HG03378 (cell line): ENCODE measurements at regions not wholly inside any gene's neighbourhood (a gene's known extent, or its start where the extent isn't known, plus 50 kb on each side); places are given as distances from the start of the nearest gene placed in this dataset.
"Not testable (repeated sequence)": the region's sequence is repeated elsewhere in the genome, so short reads cannot be mapped to it uniquely, and the experiment has no call there.

Experiments used
- ATAC-seq: cut with Tn5 transposase; IDR thresholded peaks from one replicate; pipeline ENCODE4 v1.9.1; 2021; ENCODE audit warnings: mild to moderate bottlenecking, moderate library complexity; ENCODE audit not compliant: unreplicated experiment

DNA sequence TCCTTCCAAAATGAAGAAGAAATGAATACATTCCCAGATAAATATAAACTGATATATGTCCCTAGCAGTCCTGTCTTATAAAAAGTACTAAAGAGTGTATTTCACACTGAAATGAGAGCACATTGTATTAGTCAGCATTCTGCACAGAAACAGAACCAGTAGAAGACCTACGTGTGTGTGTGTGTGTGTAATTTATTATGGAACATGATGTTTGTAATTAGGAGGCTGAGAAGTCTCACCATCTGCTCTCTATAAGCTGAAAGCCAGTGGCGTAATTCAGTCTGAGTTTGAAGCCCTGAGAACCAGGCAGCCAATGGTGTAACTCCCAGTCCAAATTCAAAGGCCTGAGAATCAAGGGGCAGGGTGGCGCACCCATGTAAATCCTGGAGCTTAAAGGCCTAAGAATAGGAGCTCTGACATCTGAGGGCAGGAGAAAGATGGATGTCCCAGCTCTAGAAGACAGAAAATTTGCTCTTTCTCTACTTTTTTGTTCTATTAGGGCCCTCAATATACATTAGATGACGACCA lies 146.5 kb upstream of the LYPLAL1 start:
- ATAC-seq, result no peak

DNA sequence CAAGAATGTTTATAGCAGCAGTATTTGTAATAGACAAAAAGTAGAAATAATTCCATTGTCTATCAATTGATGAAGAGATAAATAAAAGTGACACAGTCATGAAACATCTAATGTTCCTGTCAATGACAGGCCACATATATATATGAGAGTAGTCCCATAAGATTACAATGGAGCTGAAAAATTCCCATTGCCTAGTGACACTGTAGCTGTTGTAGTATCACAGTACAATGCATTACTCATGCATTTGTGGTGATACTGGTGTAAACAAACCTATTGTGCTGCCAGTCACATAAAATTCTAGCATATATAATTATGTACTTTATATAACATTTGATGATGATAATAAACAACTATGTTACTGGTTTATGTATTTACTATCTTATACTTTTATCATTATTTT lies 141.9 kb upstream of the LYPLAL1 start:
- no peak for ATAC-seq

DNA sequence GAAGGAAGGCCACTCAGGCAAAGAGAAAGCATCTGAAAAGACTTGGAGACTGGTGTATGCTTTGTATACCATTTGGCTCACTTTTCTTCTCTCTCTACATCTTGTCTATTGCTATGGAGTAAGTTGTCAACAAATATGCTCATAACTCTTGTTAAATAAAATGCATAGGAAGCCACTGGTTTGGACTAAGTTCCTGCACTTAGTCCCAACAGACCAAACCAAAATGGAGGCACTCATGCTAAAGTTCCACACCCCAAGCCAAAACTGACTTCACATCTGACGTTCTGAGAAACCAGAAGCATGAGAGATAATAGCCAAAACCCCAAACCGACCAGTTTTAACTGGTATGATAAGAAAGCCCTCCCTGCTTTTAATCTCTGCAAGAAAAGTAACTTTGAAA lies 135.3 kb upstream of the LYPLAL1 start:
- no peak for ATAC-seq

DNA sequence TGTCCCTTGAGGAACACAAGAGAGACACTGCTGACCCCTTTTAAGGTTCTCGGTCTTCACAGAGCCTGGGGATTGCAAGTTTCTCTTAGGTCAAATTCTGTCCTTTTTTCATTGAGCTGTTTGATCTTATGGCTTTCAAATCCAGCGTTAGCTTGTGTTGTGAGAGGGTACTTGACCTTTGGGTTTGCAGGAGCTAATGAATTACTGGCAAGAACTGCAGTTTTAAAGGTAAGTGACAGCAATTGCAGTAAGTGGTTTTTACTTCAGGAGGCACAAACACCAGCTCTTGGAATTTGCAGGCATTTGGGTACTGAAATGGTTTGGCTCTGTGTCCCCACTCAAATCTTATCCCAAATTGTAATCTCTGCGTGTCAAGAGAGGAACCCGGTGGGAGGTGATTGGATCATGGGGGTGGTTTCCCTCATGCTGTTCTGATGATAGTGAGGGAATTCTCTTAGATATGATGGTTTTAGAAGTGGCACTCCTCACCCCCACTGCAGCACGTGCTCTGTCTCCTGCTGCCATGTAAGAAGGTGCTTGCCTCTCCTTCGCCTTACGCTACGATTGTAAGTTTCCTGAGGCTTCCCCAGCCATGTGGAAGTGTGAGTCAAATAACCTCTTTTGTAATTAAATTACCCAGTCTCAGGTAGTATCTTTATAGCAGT lies 134.5 kb upstream of the LYPLAL1 start:
- no peak for ATAC-seq

DNA sequence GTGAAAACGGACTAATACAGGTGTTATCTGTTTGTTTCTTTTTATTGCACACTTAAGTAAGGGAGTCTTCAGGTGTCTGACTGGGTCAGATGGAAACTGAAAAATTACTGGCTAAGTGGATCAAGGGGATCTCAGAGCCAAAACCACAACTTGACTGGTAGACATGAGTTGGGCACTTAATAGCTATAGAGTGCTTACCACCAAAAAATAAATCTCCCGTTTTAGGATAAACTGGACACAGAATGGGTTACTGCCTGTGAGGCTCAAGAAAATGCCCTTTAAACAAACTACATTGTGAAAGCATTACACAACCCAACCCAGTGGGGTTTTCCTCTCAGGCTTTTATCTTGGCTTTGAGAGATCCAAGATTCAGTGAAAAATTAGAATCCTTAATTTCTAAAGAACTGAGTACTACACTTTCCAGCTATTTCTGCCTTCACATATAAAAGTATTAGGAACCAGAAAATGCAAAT lies 134.0 kb upstream of the LYPLAL1 start:
- ATAC-seq, result no peak

DNA sequence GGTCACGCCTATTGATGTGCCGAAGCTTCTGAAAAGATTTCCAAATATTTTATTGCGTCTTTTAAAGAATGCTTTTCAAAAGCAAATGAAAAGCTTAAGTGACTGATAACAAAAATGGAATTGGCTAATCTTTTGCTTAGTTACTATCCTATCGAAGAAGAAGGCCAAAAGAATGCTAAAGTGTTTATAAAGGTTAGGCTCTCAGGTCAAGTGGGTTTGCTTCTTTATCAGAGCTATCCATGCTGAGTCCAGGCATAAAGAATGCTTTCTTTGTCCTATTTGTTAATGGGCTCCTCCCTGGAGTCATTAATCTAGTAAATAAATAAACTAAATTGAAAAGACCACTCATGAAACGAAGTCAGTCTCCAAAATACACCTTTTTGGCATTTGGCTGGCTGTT lies 133.4 kb upstream of the LYPLAL1 start:
- ATAC-seq, result no peak

DNA sequence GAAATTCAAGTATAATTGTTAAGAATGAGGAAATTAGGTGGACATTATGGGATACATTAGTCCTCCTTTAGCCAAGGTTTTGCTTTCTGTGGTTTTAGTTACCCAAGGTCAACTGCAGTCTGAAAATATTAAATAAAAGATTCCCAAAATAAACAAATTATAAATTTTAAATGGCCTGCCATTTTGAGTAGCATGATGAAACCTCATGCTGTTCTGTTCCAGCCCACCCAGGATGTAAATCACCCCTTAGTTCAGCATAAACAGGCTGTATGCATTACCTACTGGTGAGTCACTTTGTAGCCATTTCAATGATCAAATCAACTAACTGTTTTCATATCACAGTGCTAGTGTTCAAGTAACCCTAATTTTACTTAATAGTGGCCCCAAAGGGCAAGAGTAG lies 132.5 kb upstream of the LYPLAL1 start:
- ATAC-seq, result no peak

DNA sequence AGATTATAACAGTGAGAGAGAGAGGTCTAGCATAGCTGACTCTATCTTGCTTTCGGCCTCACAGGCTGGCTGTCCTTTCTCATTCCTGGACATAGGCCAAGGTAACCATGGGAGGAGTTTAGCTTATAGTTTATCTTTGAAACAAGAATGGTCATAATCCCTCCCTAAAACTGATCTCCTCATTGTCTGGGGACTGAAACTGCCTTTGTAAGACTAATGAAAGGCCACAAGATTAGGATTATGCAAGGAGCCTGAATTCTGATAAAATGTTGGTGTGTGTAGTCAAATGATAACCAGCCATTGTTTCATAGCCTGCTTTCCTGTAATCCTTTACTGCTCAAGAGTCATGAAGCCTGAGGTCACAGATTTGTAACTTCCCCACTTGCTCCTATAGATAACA lies 131.9 kb upstream of the LYPLAL1 start:
- ATAC-seq, result no peak

DNA sequence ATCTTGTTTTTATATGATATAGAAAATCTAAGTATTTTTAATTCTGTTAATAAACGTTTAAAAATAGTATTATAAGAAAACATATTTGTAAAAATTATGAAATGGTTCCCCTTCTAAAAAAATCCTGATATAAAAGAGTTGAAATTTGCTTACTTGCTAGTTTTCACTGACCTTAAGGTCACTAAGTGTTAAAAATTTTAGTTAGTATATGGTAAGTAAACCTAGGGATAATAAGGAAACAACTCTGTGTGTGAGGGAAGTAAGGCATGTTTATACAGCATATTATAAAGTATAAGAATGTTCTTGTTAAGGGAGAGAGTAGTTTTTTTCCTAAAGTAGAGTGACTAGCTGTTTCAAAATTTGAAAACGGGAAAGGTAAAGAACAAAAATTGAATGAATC lies 130.9 kb upstream of the LYPLAL1 start:
- ATAC-seq, result no peak

DNA sequence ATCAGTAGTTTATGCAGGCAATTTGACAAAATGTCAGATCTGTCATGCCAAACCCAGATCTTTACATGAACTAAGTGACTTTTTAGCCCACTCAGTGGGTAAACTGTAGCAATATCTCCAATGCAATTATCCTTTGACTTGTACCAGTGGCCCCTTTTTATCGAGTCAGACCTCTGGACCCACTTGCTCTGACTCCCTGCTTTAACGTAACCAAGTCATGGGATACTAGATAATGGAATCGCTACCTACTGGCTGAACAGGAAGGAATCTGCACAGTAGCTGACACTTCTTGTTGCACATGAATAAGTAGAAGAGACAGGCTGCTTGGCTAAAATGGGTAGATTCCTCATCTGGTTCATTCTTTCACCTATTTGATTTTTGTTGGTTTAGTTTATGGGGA lies 128.4 kb upstream of the LYPLAL1 start:
- no peak for ATAC-seq

DNA sequence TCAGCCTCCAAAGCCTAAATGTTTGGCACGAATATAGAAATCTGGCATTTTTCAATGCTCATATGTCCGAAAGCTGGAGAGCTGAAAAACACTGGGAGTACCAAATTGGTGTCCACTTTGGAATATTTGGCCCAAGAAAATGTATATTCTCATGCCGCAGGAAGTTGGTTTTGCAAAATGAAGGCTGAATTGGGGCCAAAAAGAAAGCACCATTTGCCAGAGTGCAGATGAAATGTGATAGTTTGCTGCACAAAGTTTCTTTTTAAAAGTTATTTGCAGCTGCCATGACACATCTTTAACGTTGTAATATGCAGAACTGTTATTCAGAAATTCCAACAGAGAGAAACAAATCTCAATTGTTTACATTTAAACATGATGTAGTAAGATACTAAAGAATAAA lies 124.2 kb upstream of the LYPLAL1 start:
- ATAC-seq, result no peak

DNA sequence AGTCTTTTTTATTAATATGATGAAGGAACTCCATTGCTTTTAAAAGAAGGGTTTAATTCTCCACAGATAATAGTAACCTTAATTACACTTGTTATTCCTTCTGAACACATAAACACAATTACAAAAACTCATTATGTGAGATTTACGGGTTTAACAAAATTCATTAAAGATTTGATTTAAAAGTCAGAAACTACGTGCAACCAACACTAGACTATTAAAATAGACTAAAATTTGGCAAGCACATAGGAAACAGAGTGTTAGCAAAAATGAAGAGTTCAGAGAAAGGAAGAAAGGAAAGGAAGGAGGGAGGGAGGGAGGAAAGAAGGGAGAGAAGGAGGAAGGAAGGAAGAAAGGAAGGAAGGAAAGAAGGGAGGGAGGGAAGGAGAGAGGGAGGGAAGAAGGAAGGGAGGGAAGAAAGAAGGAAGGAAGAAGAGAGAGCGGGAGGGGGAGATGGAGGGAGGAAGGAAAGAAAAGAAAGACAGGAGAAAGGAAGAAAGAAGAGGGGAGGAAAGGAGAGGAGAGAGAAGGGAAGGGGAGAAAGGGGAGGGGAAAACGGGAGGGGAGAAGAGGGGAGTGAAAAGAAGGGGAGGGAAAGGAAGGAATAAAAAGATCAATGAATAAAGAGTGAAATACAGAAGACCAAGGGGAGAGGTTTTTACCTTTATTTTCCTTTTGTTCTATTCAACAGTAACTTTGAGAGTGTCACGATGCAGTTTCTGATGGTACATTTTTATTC lies 123.4 kb upstream of the LYPLAL1 start:
- no peak for ATAC-seq

DNA sequence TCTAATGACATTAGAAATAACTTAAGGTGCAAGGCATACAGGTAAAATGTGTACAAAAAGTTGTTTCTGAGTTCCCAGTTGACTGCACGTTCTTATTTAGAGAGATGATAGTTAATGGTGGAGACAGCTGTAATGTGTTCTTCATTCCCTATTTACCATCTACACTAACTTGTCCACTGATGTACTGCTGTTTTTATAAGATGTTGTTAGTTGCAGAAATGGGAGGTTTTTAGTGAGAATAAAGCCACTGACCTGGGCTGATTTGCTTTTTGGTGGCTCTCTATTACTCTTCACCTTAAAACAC lies 122.9 kb upstream of the LYPLAL1 start:
- ATAC-seq, result no peak

DNA sequence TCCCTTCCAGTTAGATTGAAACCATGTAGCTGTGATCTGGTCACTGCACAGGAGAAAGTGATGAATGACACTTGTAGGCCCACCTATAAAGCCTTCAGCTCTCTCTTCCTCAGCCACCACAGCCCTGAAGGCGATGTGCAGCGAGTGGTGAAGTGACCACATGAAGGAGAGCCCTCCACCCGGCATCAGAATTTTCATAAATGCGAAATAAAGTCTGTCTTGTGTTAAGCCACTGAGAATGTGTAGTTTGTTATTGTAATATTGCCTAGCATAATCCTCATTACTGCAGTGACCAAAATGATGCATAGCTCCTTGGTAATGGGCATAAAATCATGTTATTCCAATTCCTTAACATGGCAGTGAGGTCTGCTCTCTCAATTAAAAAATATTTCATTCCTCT lies 122.1 kb upstream of the LYPLAL1 start:
- no peak for ATAC-seq

DNA sequence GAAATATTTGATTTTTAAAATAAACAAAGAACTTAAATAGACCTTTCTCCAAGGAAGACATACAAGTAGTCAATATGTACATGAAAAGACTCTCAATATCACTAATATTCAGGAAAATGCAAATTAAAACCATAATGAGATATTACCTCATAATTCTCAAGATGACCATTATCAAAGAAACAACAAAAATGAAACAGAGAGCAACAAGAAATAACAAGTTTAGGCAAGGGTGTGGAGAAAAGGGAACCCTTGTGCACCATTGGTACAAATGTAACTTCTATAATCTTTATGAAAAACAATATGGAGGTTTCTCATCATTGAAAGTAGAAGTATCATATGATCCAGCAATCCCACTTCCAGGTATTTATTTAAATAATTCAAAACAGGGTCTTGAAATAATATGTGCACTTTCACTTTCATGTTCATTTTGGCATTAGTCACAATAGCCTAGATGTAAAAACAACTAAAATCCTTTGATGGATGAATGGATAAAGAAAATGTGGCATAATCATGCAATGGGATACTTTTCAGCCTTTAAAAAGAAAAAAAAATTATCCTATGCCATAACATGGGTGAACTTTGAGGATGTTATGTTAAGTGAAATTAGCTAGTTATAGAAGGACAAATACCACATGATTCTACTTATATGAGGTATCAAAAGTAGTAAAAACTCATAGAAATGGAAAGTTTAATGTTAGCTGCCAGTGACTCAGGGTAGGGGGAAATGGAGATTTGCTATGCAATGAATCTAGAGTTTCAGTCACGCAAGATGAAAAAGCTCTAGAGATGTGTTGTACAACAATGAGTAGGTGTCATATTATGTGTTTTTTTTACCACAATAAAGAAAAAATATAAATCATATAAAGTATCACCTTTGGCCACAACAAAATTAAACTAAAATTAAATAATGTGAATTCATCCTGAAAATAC lies 114.5 kb upstream of the LYPLAL1 start:
- ATAC-seq, result no peak

DNA sequence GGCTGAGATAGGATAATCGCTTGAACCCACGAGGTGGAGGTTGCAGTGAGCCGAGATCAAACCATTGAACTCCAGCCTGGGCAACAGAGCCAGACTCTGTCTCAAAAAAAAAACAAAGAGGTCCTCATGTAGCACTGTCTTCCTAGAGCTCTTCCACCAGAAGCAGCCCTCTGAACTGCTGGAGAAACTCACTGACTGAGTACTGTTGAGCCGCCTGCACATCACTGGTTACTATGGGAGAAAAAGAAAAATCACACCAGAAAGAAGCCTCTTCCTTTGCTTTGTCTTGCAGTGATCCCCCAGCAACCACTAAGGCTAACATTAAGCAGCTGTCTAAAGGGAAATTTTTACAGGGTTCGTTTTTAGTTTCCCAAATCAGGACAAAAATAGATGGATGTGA lies 112.9 kb upstream of the LYPLAL1 start:
- ATAC-seq, result no peak

DNA sequence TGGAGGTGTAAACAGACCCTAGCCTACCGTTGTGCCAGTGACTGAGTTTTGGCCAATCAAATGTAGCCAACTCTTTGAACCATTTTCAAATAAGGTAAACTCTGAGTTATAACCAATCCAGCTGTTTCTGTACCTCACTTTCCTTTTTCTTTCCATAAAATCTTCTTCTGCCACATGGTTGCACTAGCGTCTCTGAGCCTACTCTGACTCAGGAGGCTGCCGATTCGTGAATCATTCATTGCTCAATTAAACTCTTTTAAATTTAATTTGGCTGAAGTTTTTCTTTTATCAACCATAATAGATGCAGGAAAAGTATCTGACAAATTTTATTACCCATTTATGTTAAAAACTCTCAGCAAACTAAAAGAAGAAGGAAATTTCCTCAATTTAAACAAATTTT lies 111.5 kb upstream of the LYPLAL1 start:
- no peak for ATAC-seq

DNA sequence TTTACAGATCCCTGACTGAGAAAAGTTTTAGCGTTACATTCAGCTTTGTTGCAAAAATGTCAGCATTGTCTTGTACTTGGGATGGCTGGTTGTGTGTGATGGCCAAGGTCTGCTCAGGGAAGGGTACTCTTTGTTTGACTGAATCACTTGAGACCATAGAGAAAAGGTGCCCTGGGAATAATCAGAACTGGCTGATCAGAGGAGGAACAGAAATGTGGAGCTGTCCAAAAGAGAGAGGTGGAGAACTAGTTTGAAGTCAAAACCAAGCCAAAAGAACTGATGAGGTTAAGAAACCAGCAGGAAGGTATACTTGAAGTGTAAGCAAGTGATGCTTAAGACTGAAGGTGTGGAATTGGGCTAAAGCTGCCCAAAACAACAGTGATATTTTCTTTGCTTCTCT lies 107.6 kb upstream of the LYPLAL1 start:
- ATAC-seq, result no peak

DNA sequence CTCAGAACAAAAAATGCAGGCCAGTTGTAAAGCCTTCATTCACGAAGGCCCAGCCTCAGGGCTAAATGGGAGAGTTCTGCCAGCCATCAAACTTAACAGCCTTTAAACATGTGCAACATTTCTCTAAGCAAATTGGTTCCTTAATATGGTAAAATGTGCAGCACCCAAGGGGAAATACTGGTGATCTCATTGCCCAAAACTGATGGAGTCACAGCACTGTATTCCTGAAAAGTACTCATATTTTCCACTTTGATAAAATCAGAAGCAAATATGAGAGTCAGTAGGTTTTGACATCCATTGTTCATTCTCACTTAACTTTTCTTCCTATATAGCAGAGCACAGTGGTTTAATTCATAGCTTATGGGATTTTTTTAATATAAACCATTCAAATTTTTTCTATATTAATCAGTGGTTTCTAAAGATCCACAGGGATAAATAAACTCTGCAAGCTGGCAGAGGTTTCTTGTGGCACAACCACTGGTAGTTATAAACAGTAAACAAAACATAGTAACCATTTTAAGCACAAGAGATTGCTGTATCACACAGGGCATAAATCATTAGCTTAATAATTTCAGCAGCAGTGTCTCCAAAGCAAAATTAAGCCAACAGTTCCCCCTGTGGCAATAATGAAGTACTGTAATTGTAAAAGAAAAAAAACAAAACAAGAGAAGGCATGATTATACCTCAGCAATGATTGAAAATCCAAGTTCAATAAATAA lies 106.9 kb upstream of the LYPLAL1 start:
- ATAC-seq, result no peak

DNA sequence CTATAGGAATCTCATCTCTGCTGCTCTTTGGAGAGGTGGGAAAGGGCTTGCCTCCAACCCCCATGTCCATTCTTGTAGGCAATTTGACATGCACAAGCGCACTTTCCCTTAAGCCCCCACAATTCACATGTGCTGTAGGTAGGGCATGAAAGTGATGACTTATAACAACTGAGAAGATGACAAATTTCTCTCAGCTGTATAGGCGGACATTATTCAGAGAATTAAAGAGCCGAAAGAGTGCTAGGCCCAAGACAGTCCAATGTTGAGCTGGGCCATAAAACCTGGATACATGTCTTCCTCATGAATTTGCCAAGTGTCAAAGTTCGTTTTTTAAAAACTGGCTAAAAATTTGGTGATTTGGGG lies 106.3 kb upstream of the LYPLAL1 start:
- no peak for ATAC-seq

DNA sequence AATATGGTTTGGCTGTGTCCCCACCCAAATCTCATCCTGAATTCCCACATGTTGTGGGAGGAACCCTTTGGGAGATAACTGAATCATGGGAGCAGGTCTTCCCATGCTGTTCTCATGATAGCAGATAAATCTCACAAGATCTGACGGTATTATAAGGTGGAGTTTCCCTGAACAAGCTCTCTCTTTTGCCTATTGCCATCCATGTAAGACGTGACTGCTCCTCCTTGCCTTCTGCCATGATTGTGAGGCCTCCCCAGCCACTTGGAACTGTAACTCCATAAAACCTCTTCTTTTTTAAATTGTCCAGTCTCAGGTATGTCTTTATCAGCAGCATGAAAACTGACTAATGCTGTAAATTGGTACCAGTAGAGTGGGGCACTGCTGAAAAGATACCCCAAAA lies 103.3 kb upstream of the LYPLAL1 start:
- ATAC-seq, result not testable (repeated sequence)
